KMS-11 (cell line): ENCODE measurements at regions not wholly inside any gene's neighbourhood (a gene's known extent, or its start where the extent isn't known, plus 50 kb on each side); places are given as distances from the start of the nearest gene placed in this dataset.

Experiments used
- H2AFZ ChIP-seq: fragments of 200-600 bp; sonication (generic); 2 replicates; pipeline ENCODE4 v1.6.1; 2016; ENCODE audit warnings: antibody characterized with exemption, mixed run types, low read depth
- H3K27ac ChIP-seq: fragments of 200-600 bp; sonication (generic); 2 replicates; pipeline ENCODE4 v1.6.1; 2016; ENCODE audit warnings: mild to moderate bottlenecking, mixed run types
- H3K27me3 ChIP-seq: fragments of 200-600 bp; sonication (generic); 2 replicates; pipeline ENCODE4 v1.6.1; 2017; ENCODE audit warnings: mild to moderate bottlenecking, low read depth, mixed run types, moderate library complexity; ENCODE audit not compliant: insufficient read depth
- H3K36me3 ChIP-seq: fragments of 200-600 bp; sonication (generic); 2 replicates; pipeline ENCODE4 v1.6.1; 2017; ENCODE audit warnings: mild to moderate bottlenecking, mixed run types; ENCODE audit not compliant: insufficient read depth
- H3K4me1 ChIP-seq: fragments of 200-600 bp; sonication (generic); 2 replicates; pipeline ENCODE4 v1.6.1; 2016; ENCODE audit warnings: mild to moderate bottlenecking, low read depth, mixed run types; ENCODE audit not compliant: poor library complexity, severe bottlenecking
- H3K4me2 ChIP-seq: fragments of 200-600 bp; sonication (generic); 2 replicates; pipeline ENCODE4 v1.7.0; 2016; ENCODE audit warnings: mild to moderate bottlenecking, mixed run types
- H3K4me3 ChIP-seq: fragments of 200-600 bp; sonication (generic); IDR thresholded peaks from 2 replicates; pipeline ENCODE4 v1.6.1; 2017; ENCODE audit warnings: low read depth, low read length, mixed read lengths; ENCODE audit not compliant: insufficient read depth
- H3K79me2 ChIP-seq: fragments of 200-600 bp; sonication (generic); 2 replicates; pipeline ENCODE4 v1.6.1; 2016; ENCODE audit warnings: low read depth, mixed run types; ENCODE audit not compliant: insufficient read depth
- H3K9ac ChIP-seq: fragments of 200-600 bp; sonication (generic); 2 replicates; pipeline ENCODE4 v1.6.1; 2016; ENCODE audit warnings: mild to moderate bottlenecking, mixed run types
- H4K20me1 ChIP-seq: fragments of 200-600 bp; sonication (generic); 2 replicates; pipeline ENCODE4 v1.6.1; 2016; ENCODE audit warnings: mild to moderate bottlenecking, mixed run types; ENCODE audit not compliant: insufficient read depth
- CTCF ChIP-seq: fragments of 200-600 bp; sonication (generic); conservative IDR thresholded peaks from 2 replicates; pipeline ENCODE4 v1.6.1; 2017; ENCODE audit warnings: low read depth, mild to moderate bottlenecking, antibody characterized with exemption, low read length, moderate library complexity, mixed read lengths

DNA sequence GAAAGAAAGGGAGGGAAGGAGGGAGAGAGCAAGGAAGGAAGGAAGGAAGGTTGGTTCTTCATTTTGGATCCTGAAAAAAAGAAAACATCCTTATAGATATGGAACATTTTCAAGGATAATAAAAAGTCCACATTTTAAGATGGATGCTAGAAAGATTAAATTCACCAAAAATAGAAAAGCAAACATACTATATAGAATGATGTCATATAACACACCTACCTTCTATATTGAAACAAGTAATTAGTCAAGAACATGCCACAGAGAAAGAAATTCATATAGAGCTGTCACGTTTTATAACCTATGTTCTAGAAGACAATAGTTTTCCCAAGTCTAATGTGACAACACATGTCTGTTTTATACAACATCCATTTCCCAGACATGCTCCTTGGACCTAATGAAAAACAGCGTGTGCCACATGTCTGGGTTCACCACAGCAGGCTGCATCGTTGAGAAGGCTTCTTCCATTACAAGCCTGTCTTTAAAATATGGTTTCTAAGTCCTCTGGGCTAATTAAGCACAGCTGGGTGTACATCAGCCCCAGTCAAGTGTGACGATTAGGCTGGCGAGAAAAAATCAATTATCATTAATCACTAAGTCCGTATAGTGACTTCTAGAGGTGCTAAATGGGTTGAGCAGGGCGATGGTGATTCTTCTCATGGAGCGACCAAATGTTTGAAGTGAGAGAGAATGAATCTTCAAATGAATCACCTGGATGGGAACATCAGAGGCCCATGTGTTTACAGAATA lies 301.8 kb downstream of the TLE1 start:
- no peak for TF ChIP-seq CTCF
- Histone ChIP-seq H3K79me2 (no peaks in the 10 kb centered on the region), H3K4me1 (no peaks in the 10 kb centered on the region), H3K9ac (no peak overlapping the region), H3K27me3 (no peaks in the 10 kb centered on the region), H3K4me2 (no peak overlapping the region), H2AFZ (no peak overlapping the region), H3K27ac (no peak overlapping the region), H3K36me3 (no peaks in the 10 kb centered on the region), H3K4me3 (no peak overlapping the region), H4K20me1 (no peaks in the 10 kb centered on the region)

DNA sequence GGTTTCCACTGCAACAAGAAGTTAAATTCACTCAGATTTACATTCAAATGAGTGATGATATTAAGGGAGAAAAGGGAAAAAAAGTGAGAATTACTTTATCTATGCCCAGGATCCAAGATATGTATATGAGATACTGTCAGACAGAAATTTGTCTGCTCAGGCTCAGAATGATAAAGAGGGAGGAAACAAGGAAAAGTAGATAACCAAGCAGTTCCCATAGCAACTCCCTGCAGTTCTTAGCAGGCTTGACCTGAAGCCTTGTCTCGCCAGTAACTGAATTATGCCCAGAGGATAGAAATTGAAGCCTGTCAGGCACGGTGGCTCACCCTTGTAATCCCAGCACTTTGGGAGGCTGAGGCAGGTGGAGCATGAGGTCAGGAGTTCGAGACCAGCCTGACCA lies 304.4 kb downstream of the TLE1 start:
- Histone ChIP-seq H3K27ac (no peak overlapping the region), H3K4me1 (no peaks in the 10 kb centered on the region), H3K79me2 (no peaks in the 10 kb centered on the region), H3K36me3 (no peaks in the 10 kb centered on the region), H2AFZ (no peak overlapping the region), H3K9ac (no peak overlapping the region), H3K4me2 (no peak overlapping the region), H4K20me1 (no peaks in the 10 kb centered on the region), H3K27me3 (no peaks in the 10 kb centered on the region), H3K4me3 (no peak overlapping the region)
- no peak for TF ChIP-seq CTCF

DNA sequence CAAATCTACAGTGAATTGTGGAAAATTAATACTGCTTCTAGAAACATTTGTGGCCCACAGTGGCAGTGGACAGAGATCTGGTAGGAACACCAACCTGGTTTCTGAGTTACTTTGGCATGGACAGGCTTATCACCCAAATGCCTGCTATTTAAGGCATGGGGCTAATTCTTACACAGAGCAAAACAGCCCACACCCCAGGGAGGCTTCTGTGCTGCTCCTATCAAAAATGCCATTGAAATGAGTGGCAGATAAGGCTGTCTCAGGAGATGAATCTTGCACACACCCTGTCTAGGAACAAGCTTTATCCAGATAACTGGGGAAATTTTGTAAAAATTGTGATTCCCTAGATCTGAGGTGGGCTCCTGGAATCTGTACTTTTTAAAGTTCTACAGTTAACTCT lies 307.1 kb downstream of the TLE1 start:
- Histone ChIP-seq H3K4me2 (no peak overlapping the region), H3K9ac (no peak overlapping the region), H3K4me3 (no peak overlapping the region), H3K27ac (no peak overlapping the region), H4K20me1 (no peaks in the 10 kb centered on the region), H3K79me2 (no peaks in the 10 kb centered on the region), H3K36me3 (no peaks in the 10 kb centered on the region), H2AFZ (no peak overlapping the region), H3K4me1 (no peaks in the 10 kb centered on the region), H3K27me3 (no peaks in the 10 kb centered on the region)
- TF ChIP-seq CTCF: no peak

DNA sequence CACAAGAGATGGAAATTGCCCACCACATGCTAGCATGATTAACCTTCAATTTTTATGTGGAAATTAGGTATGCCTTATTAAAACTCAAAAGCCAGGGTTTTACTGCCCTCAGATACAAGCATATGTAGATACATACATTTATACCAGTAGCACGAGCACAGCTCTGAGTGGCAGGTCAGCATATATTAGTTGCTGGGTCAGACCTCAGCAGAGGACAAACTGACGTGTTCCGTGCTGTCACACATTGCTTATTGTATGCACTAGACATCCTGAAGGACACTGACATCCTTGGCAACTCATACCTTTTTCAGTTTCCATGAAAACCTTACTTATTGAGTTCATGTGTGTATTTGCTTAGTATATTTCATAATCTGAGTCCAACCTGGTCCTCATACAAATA lies 307.7 kb downstream of the TLE1 start:
- no peaks in the 10 kb centered on the region for H4K20me1 ChIP-seq
- no peak overlapping the region for H2AFZ ChIP-seq
- no peak overlapping the region for H3K4me2 ChIP-seq
- H3K27ac ChIP-seq: no peak overlapping the region
- no peak overlapping the region for H3K9ac ChIP-seq
- no peaks in the 10 kb centered on the region for H3K4me1 ChIP-seq
- no peak for TF ChIP-seq CTCF
- no peaks in the 10 kb centered on the region for H3K79me2 ChIP-seq
- no peaks in the 10 kb centered on the region for H3K36me3 ChIP-seq
- H3K27me3 ChIP-seq: no peaks in the 10 kb centered on the region
- H3K4me3 ChIP-seq: no peak overlapping the region
